Peyer's patch (tissue), 4 donors: ENCODE measurements at regions not wholly inside any gene's neighbourhood (a gene's known extent, or its start where the extent isn't known, plus 50 kb on each side); places are given as distances from the start of the nearest gene placed in this dataset.

Experiments used
- DNase-seq, 3 donors: peaks; one replicate each; pipeline ENCODE4 v3.0.0-alpha.2; 2017 to 2019
- H3K27ac ChIP-seq, 4 donors: fragments of 200-600 bp; sonication (generic); one replicate each; pipeline ENCODE4 v1.5.1; 2016 to 2019
- H3K27me3 ChIP-seq, 2 donors: fragments of 200-600 bp; sonication (generic); one replicate each; pipeline ENCODE4 v1.5.1; 2019
- H3K36me3 ChIP-seq, 3 donors: fragments of 200-600 bp; sonication (generic); one replicate each; pipeline ENCODE4 v1.5.1; 2016 to 2019
- H3K4me1 ChIP-seq, 4 donors: fragments of 200-600 bp; sonication (generic); one replicate each; pipeline ENCODE4 v1.5.1; 2016 to 2019
- H3K4me3 ChIP-seq, 4 donors: fragments of 200-600 bp; sonication (generic); 1 replicate in 3 of 4; 2 replicates in 1 of 4; pipeline ENCODE4 v1.5.1; 2016 to 2019; ENCODE audit warnings: mild to moderate bottlenecking in 1 of 4
- H3K9me3 ChIP-seq, 4 donors: fragments of 200-600 bp; sonication (generic); one replicate each; pipeline ENCODE4 v1.5.1; 2016 to 2019; ENCODE audit warnings: mild to moderate bottlenecking in 1 of 4
- CTCF ChIP-seq, 6 experiments: fragments of 450-650 bp in 4 of 6; fragments of 200-600 bp in 2 of 6; sonication (generic) in 1 of 6; IDR thresholded peaks; one replicate each; pipeline ENCODE4 v1.5.1; 2017 to 2019; ENCODE audit warnings: antibody characterized with exemption in 6 of 6, mild to moderate bottlenecking in 3 of 6, moderate library complexity in 1 of 6
- POLR2A ChIP-seq, 2 donors: fragments of 450-650 bp; IDR thresholded peaks; one replicate each; pipeline ENCODE4 v1.5.1; 2017; ENCODE audit warnings: antibody characterized with exemption in 2 of 2, mild to moderate bottlenecking in 2 of 2, moderate library complexity in 2 of 2

DNA sequence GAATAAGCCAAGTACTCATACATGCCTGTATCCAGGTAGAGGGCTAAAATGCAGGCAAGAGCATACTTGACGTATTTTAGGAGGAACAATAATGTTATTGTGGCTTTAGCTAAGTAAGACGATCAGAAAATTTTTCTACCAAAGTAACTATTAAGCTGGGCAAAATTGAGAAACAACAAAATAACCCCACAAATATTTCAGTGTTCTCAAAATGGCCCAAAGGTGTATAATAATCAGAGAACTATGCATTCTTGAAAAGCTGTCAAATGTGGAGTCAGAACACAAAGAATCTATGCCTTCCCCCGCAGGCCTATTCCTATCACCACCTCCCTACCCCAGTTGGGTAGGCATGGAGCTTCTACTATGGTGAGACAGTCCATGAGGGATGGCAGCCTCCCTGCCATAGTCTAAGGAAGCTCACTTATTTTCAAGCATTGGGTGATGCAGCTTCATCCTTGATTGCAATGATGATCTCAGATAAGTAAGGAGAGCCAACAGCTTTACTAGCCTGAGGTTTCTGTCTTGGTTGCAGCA lies 1132.5 kb upstream of the SPRY2 start:
- Histone ChIP-seq H3K36me3 (no peaks in the 10 kb centered on the region), H3K4me3 (no peak overlapping the region), H3K9me3 (no peaks in the 10 kb centered on the region), H3K27me3 (no peaks in the 10 kb centered on the region), H3K4me1 (no peaks in the 10 kb centered on the region), H3K27ac (no peak overlapping the region)
- TF ChIP-seq POLR2A (IDR thresholded peaks at IDR 0.05) (no peak), CTCF (IDR thresholded peaks at IDR 0.05) (no peak)
- DNase-seq: no peak

GRCh38 chr13:81458170-81458569 lies 1117.2 kb upstream of the SPRY2 start:
- Histone ChIP-seq H3K4me1 (no peaks in the 10 kb centered on the region), H3K27ac (no peak overlapping the region), H3K27me3 (no peaks in the 10 kb centered on the region), H3K4me3 (no peak overlapping the region), H3K36me3 (no peaks in the 10 kb centered on the region), H3K9me3 (no peaks in the 10 kb centered on the region)
- DNase-seq: no peak
- TF ChIP-seq CTCF (IDR thresholded peaks at IDR 0.05) (no peak), POLR2A (IDR thresholded peaks at IDR 0.05) (no peak)

DNA sequence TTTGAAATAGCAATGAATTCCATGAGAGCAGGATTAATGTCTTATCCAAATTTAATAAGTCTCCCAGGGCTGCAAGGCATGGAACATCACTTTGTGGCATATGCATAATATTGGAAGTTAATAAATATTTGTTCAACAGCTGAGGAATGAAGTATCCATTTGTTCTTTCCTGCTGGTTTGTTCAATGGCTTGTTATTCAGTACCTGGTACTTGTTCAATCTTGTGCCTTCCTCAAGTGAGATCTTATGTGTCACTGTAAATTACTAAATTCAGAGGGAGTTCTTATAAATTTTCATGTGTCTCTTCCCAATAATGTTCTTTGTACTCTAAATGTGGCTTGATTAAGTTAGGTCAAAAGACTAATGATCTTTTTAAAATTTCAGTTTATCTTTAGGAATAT lies 1105.5 kb upstream of the SPRY2 start:
- TF ChIP-seq POLR2A (IDR thresholded peaks at IDR 0.05) (no peak), CTCF (IDR thresholded peaks at IDR 0.05) (no peak)
- no peak for DNase-seq
- Histone ChIP-seq H3K27me3 (no peaks in the 10 kb centered on the region), H3K4me3 (no peak overlapping the region), H3K4me1 (no peaks in the 10 kb centered on the region), H3K9me3 (no peaks in the 10 kb centered on the region), H3K36me3 (no peaks in the 10 kb centered on the region), H3K27ac (no peak overlapping the region)

DNA sequence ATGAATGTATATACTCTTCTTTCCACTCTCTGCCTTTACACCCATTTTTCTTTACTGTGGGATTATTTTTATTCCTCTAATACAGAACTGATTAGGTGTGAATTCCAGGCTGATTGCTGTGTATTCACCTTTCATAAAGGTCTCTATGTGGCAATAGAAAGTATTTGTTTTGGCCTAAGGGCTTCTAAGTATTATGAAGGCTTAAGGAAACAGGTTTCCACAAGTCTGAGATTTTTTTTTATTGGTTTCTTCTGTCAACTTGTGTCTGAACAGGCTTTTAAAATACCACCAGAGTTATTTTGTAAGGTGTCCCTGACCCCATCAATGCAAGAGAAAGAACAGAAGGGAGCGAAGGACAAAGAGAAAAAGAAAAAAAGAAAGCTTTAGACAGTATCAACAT lies 1102.0 kb upstream of the SPRY2 start:
- Histone ChIP-seq H3K27me3 (no peaks in the 10 kb centered on the region), H3K27ac (no peak overlapping the region), H3K36me3 (no peaks in the 10 kb centered on the region), H3K4me1 (no peaks in the 10 kb centered on the region), H3K9me3 (no peaks in the 10 kb centered on the region), H3K4me3 (no peak overlapping the region)
- DNase-seq: no peak
- TF ChIP-seq POLR2A (IDR thresholded peaks at IDR 0.05): no peak
- TF ChIP-seq CTCF (IDR thresholded peaks at IDR 0.05): no peak

GRCh38 chr13:81425286-81425685 lies 1084.4 kb upstream of the SPRY2 start:
- no peak for TF ChIP-seq POLR2A (IDR thresholded peaks at IDR 0.05)
- TF ChIP-seq CTCF (IDR thresholded peaks at IDR 0.05): no peak
- no peaks in the 10 kb centered on the region for H3K9me3 ChIP-seq
- no peak overlapping the region for H3K27ac ChIP-seq
- no peaks in the 10 kb centered on the region for H3K27me3 ChIP-seq
- no peaks in the 10 kb centered on the region for H3K4me1 ChIP-seq
- DNase-seq: no peak
- H3K36me3 ChIP-seq: no peaks in the 10 kb centered on the region
- H3K4me3 ChIP-seq: no peak overlapping the region

- TF ChIP-seq POLR2A (IDR thresholded peaks at IDR 0.05) (no peak), CTCF (IDR thresholded peaks at IDR 0.05) (no peak)
- no peak overlapping the region for H3K4me3 ChIP-seq
- H3K27ac ChIP-seq: no peak overlapping the region
- no peaks in the 10 kb centered on the region for H3K4me1 ChIP-seq
- H3K9me3 ChIP-seq: no peaks in the 10 kb centered on the region
- no peak for DNase-seq
- H3K27me3 ChIP-seq: no peaks in the 10 kb centered on the region
- no peaks in the 10 kb centered on the region for H3K36me3 ChIP-seq
These were observed 1068.4 kb upstream of the SPRY2 start for GRCh38 chr13:81409284-81409683.
